SU-DHL-6 (cell line): ENCODE measurements at regions not wholly inside any gene's neighbourhood (a gene's known extent, or its start where the extent isn't known, plus 50 kb on each side); places are given as distances from the start of the nearest gene placed in this dataset.

Experiments used
- H2AFZ ChIP-seq: fragments of 200-600 bp; sonication (generic); 2 replicates; pipeline ENCODE4 v1.6.1; 2014; ENCODE audit warnings: low read depth, mild to moderate bottlenecking, moderate library complexity, mixed read lengths, antibody characterized with exemption, low read length; ENCODE audit not compliant: severe bottlenecking
- H3F3A ChIP-seq: fragments of 200-600 bp; shearing (Covaris generic); 2 replicates; pipeline ENCODE4 v1.6.0; 2016; ENCODE audit warnings: antibody characterized with exemption, mild to moderate bottlenecking; ENCODE audit not compliant: insufficient read depth
- H3K27ac ChIP-seq: fragments of 200-600 bp; sonication (generic); 2 replicates; pipeline ENCODE4 v1.5.1; 2016; ENCODE audit warnings: low read depth, mild to moderate bottlenecking, low read length, moderate library complexity, mixed read lengths
- H3K27me3 ChIP-seq: fragments of 200-600 bp; sonication (generic), shearing (Covaris generic); 2 replicates; pipeline ENCODE4 v1.6.0; 2014; ENCODE audit warnings: mild to moderate bottlenecking, low read length
- H3K36me3 ChIP-seq: fragments of 200-600 bp; sonication (generic); 2 replicates; pipeline ENCODE4 v1.6.1; 2014; ENCODE audit warnings: mild to moderate bottlenecking, low read length, mixed read lengths
- H3K4me2 ChIP-seq: fragments of 300-600, 200-600 bp; shearing (Covaris generic), sonication (generic); 2 replicates; pipeline ENCODE4 v1.6.0; 2014; ENCODE audit warnings: low read length, low read depth, mild to moderate bottlenecking; ENCODE audit not compliant: poor library complexity, severe bottlenecking
- H3K4me3 ChIP-seq: fragments of 200-600 bp; sonication (generic); 2 replicates; pipeline ENCODE4 v1.5.1; 2014; ENCODE audit warnings: antibody characterized with exemption, low read length, mild to moderate bottlenecking, mixed read lengths; ENCODE audit not compliant: insufficient read depth, poor library complexity, severe bottlenecking
- H3K79me2 ChIP-seq: fragments of 200-600 bp; sonication (generic); 2 replicates; pipeline ENCODE4 v1.6.1; 2014; ENCODE audit warnings: mild to moderate bottlenecking, low read length, moderate library complexity; ENCODE audit not compliant: insufficient read depth
- H3K9ac ChIP-seq: fragments of 200-600 bp; sonication (generic); 2 replicates; pipeline ENCODE4 v1.7.0; 2014; ENCODE audit warnings: mild to moderate bottlenecking, low read length
- H3K9me2 ChIP-seq: fragments of 200-600 bp; sonication (generic); replicated peaks from 2 replicates; pipeline ENCODE4 v1.6.1; 2014; ENCODE audit warnings: low read length; ENCODE audit not compliant: insufficient read depth
- H3K9me3 ChIP-seq: fragments of 200-600 bp; sonication (generic); 2 replicates; pipeline ENCODE4 v1.6.1; 2014; ENCODE audit warnings: low read length, mixed read lengths; ENCODE audit not compliant: insufficient read depth
- H4K20me1 ChIP-seq: fragments of 200-600 bp; sonication (generic); 2 replicates; pipeline ENCODE4 v1.6.1; 2014; ENCODE audit warnings: low read depth, mild to moderate bottlenecking, antibody characterized with exemption, low read length, moderate library complexity, mixed read lengths
- EZH2phosphoT487 ChIP-seq: fragments of 200-600 bp; sonication (generic), shearing (Covaris generic); conservative IDR thresholded peaks from 2 replicates; pipeline ENCODE4 v1.6.1; 2018; ENCODE audit warnings: mild to moderate bottlenecking, antibody characterized with exemption, low read length, moderate library complexity, mixed read lengths
- TF ChIP-seq, protein P1 (sequence below): fragments of 200-600 bp; sonication (generic); IDR thresholded peaks from one replicate; pipeline ENCODE4 v1.5.1; 2017; ENCODE audit warnings: antibody characterized with exemption, mild to moderate bottlenecking, low read length, moderate library complexity; ENCODE audit not compliant: insufficient read depth, poor library complexity, severe bottlenecking

DNA sequence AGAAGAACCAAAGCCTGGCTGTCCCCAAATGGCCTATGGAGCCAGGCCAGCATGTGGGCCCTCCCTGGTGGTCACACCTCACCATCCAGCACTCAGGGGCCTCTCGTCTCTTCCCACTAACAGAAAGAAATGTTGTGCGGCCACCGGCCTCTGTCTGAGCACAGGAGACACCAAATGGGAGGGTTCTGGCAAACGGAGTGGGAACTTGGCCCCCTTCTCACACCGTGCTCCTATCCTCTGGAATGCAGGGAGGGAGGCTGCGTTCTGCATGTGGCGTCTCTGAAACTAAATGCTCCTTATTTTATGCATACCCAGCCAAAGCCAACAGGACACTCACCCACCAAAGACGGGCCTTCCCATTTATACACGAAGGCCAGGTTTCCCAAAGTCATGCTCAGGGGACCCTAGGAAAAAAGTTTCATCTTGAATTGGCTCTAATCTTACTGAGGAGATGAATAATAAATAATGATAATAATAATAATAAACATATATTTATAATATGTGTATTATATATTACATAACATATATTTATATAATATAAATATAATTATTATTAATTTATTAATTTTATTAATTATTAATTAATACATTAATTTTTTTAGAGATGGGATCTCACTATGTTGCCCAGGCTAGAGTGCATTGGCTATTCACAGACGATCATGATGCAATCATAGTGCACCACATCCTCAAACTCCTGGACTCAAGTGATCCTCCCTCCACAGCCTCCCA is 102.4 kb downstream of the FOXF2 start:
- Histone ChIP-seq H3K27ac (no peak overlapping the region), H3K4me2 (no peak overlapping the region), H2AFZ (no peak overlapping the region), H3K36me3 (no peaks in the 10 kb centered on the region), H3K9me3 (no peaks in the 10 kb centered on the region), H3K9ac (no peak overlapping the region), H3K79me2 (no peaks in the 10 kb centered on the region), H3K27me3 (no peaks in the 10 kb centered on the region), H4K20me1 (no peaks in the 10 kb centered on the region), H3K4me3 (no peak overlapping the region), H3F3A (no peaks in the 10 kb centered on the region), H3K9me2 (no peaks in the 10 kb centered on the region)
- no peak for TF ChIP-seq EZH2phosphoT487
- TF ChIP-seq, protein P1, sequence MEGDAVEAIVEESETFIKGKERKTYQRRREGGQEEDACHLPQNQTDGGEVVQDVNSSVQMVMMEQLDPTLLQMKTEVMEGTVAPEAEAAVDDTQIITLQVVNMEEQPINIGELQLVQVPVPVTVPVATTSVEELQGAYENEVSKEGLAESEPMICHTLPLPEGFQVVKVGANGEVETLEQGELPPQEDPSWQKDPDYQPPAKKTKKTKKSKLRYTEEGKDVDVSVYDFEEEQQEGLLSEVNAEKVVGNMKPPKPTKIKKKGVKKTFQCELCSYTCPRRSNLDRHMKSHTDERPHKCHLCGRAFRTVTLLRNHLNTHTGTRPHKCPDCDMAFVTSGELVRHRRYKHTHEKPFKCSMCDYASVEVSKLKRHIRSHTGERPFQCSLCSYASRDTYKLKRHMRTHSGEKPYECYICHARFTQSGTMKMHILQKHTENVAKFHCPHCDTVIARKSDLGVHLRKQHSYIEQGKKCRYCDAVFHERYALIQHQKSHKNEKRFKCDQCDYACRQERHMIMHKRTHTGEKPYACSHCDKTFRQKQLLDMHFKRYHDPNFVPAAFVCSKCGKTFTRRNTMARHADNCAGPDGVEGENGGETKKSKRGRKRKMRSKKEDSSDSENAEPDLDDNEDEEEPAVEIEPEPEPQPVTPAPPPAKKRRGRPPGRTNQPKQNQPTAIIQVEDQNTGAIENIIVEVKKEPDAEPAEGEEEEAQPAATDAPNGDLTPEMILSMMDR, result no peak

DNA sequence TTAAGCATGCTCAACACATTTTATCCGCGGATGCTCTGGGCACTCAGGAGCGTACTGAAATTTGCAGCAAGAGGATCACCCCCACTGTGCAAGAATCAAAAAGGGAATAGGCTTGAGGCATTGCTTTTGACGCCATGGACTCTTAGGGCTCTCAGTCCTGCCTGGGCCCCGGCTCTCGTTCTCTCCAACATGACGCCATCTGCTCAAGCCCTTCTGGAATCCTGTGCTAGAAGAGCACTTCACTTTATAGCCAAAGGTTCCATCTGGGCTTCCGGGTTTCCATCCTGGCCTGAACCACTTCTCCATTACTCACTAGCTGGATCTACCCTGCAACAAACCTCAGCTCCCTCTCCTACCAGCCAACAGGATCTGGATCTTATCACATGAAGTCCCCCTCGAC is 105.3 kb downstream of the FOXF2 start:
- no peaks in the 10 kb centered on the region for H3K27me3 ChIP-seq
- H3K27ac ChIP-seq, result no peak overlapping the region
- TF ChIP-seq, protein P1, result no peak
- no peak for TF ChIP-seq EZH2phosphoT487
- no peaks in the 10 kb centered on the region for H3K9me2 ChIP-seq
- H3K4me3 ChIP-seq, result no peak overlapping the region
- no peaks in the 10 kb centered on the region for H3F3A ChIP-seq
- no peak overlapping the region for H2AFZ ChIP-seq
- no peak overlapping the region for H3K4me2 ChIP-seq
- H4K20me1 ChIP-seq, result no peaks in the 10 kb centered on the region
- no peak overlapping the region for H3K9ac ChIP-seq
- no peaks in the 10 kb centered on the region for H3K36me3 ChIP-seq
- no peaks in the 10 kb centered on the region for H3K9me3 ChIP-seq
- H3K79me2 ChIP-seq, result no peaks in the 10 kb centered on the region

- Histone ChIP-seq H3K4me2 (no peak overlapping the region), H2AFZ (no peak overlapping the region), H4K20me1 (no peaks in the 10 kb centered on the region), H3K9me2 (no peaks in the 10 kb centered on the region), H3K4me3 (no peak overlapping the region), H3K36me3 (no peaks in the 10 kb centered on the region), H3K9me3 (no peaks in the 10 kb centered on the region), H3K27me3 (no peaks in the 10 kb centered on the region), H3K79me2 (no peaks in the 10 kb centered on the region), H3K27ac (no peak overlapping the region), H3K9ac (no peak overlapping the region), H3F3A (no peaks in the 10 kb centered on the region)
- TF ChIP-seq, protein P1, result no peak
- TF ChIP-seq EZH2phosphoT487, result no peak
Measured at GRCh38 chr6:1495344-1495743, 106.0 kb downstream of the FOXF2 start.
